ENCODE measurements at regions not wholly inside any gene's neighbourhood (a gene's known extent, or its start where the extent isn't known, plus 50 kb on each side); places are given as distances from the start of the nearest gene placed in this dataset.

GRCh38 chr2:67050622-67051021, 346.5 kb upstream of the ETAA1 start:
- DNase-seq: no peak

- no peak for DNase-seq
Observed at GRCh38 chr2:67054728-67055127, 342.4 kb upstream of the ETAA1 start.

DNA sequence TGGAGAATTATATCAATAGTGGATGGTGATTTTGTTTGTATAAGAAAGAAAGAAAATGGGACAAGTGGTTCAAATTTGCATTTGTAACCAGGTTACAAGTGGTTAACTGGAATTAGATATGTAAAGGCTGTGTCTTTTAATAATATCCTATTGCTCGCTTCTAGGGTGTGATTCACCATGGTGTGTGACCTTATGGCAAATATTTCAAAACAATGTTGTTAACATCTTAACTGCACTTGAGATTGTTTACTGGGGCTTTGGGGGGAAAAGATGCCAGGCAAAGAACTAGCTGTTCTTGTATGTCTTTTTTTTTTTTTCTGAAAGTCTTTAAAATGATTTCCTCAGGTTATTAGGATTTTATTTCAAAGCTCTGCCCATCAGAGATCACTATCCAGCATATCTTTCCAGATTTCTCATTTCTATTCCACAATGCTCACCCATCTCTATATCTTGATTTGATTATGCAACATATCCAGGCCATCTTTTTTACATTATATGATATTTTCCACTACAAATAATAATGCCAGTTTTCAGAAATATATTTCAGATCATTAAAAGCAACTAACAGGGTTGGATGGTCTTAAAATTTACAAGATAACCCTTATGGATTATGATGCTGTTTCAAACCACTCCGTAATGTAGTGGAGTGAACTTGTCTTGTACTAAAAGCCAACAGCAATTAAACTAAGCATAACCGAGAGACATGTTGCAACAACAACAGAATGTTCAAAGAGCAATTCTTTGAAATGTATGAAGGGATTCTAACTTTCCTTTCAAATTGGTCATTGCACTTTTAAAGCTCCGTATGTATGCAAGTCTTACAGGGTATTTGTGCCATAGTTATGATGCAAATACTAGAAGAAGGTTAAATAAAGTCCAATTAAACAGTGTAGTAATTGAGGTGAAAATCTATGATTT, 341.5 kb upstream of the ETAA1 start:
- no peak for DNase-seq

- DNase-seq: no peak
Observed at GRCh38 chr2:67057123-67057522, 340.0 kb upstream of the ETAA1 start.

DNA sequence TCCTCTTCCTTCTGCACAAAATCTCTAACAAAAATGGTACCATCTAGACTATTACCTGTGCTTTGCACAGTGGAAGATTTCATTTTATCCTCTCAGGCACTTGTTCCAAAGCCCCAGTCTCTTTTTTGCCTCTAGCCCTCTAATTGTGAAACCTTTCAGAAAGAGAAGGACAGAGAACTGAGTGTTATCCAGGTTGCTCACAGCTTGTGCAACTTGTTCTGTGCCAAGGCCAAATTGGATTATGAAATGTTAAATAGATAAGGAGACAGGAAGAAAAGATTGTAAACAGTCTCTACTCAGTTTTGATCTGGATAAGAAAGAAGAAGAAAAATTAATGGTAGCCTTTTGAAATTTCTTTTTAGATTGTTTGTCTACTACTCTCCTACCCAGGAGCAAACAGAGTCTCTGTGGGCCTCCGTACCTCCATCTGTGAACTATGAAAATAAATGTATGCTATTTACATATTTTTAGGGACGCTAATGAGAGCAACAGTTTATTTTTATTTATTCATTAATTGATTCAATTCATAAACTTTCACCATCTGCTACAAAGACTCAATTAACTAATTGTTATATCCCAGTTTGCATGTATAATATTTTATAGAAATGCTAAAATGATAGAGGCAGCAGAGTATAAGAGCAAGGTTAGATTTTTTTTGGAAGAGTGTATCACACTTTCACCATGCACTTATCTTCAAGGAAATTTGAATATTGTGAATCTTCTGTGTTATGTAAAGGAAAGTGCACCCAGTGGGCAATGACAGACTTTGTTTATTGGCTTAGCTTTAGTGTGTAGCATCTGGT, 339.0 kb upstream of the ETAA1 start:
- no peak for DNase-seq

- DNase-seq: no peak
Observed at GRCh38 chr2:67065046-67065445, 332.1 kb upstream of the ETAA1 start.

DNA sequence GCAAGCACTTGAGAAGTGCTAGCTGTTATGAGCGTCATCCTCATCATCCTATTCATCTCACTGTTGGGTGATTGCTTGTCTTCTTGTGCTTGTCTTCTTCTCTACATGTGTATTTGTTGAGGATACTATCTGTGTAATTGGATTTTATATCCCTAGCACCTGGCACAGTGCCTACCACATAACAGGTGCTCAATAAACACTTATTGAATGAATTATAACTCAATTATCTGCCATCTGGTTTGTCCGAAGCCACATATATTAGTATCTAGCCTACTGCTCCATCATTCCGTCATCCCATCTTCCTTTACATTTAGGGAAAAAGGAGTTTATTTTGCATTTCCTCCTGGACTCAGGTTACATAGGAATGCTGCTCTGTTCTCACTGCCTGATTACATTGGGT, 330.4 kb upstream of the ETAA1 start:
- DNase-seq: no peak

DNA sequence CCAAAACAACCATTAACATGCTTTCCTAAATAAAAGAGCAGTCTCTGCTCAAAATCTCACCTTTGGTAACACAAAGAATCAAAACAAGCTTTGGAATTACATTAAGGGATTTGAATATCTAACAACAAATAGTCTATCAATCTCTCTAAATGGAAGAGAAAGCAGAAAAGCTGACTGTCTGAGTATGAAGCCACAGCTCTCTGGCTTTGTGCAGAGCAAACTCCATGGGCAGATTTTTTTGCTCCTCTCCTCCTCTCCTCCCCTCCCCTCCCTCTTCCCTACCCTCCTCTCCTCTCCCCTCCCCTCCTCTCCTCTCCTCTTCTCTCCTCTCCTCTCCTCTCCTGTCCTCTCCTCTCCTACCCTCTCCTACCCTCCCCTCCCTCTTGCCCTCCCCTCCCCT, 329.5 kb upstream of the ETAA1 start:
- no peak for DNase-seq

- no peak for DNase-seq
Observed at GRCh38 chr2:67070826-67071225, 326.3 kb upstream of the ETAA1 start.

- no peak for DNase-seq
Observed at GRCh38 chr2:67075056-67075455, 322.1 kb upstream of the ETAA1 start.

DNA sequence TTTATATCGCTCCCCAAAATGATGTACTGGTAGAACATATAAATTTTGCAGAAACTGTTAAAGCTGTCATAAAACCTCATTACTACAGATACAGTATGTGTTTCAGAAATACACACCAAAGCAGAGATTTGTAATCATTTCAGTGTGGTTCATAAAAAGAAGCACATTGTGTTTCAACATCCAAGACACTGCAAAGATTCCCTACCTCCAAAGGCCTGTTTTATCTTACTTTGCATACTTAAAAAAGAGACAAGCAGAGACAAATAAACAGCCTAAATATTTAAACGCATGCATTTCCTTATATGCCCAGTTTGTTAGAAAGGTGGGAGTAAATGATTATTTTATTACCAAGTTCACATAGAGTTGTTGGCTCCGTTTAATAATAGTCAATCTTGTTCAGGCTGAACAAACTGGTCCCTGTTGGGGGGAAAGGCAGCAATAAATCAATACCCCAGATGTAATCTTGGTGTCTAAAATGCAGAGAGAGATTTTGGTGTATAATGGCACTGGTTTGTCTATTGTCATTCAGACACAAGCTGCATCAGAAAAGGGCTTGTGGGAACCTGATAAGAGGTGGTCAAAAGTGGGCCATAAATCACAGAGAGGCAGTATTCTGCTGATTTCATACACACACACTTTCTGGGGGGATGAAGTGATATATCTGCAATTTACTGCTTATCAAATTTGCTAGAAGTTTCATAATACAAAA, 321.4 kb upstream of the ETAA1 start:
- no peak for DNase-seq

DNA sequence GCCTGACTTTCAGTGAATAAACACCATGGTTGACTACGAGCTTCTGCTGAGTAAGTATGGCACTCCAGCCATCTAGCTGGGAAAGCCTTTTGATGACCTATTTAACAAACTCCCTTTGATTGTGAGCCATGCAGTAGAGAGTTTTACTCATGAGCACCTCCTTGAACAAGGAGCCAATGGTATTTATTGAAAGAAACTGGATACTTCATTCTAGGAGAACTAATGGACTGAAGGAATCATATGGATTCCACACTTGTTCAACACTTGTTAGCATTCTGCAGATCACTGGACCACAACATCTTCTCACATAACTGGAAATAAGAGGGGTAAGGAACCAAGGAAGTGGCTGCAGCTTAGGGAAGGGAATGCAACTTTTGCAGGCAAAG, 320.9 kb upstream of the ETAA1 start:
- no peak for DNase-seq

DNA sequence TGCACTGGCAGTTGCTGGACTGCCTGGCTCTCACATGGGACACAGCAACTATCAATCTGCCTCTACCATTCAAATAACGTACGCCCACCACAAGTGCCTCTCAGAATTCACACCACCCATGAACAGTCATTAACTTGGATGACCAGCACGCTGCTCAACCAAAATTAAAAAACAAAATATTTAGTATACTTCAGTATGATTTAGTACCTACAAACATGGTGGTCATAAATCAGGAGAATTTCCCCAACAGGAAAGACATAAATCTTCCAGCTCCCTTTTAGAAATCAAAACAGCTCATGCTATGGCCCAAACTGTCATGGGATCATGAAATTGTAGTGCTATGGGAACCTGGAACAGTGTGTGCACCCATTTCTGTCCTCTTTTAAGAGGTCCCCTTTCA, 317.4 kb upstream of the ETAA1 start:
- no peak for DNase-seq

DNA sequence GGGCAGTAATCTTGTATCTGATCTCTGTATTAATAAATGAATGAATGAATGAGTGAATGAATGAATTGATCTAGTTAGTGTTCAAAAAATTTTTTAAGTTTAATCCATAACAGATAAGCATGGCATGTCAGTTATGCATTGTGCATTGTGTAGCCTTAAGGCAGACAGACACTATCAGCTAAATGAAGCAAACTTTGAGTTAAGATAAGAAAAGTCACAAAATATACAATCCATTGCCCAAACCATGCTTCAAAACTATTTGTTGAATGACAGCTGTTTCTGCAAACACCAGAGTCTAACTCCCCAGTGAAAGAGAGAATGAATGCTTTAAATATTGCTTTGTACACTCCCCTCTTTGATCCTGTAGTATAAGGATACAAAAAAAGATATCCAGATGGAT, 314.3 kb upstream of the ETAA1 start:
- no peak for DNase-seq

DNA sequence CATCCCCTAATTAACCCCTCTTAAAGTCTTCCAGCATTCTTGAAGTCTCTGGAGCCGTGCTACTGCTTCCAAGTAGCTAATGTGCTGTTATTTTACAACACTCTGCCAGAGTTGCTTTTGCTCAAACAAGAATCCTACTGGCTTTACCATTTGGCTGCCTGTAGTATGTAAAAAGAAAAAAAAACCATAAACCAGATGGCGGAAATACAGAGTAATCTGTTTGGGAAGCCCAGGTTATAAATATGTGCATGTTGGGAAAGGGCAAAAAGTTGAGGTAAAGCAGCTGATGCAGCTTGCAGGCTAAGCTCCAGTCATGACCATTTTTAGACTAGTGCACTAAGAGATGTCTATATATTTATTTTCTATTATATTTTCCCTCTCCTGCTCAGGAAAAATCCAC, 313.2 kb upstream of the ETAA1 start:
- DNase-seq: no peak

DNA sequence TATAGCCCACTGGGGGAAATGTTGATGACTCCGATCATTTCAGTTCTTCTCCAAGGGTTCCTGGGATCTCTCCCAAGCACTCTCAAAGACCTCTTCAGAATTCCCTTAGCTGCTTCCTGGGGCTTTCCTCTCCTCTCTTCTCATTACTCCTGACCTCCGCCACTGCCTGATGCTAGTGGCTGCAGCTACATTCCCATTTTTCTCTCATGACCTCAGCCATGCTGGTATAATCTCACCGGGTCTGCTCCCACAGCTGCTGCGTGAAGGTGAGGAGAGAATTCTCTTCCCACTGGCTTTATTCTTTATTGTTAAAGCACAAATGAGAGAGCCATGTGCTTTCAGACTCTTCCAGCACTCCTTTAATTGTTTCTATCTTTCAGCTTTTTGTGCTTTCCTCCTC, 312.0 kb upstream of the ETAA1 start:
- DNase-seq: no peak

- no peak for DNase-seq
Observed at GRCh38 chr2:67091681-67092080, 305.5 kb upstream of the ETAA1 start.

- DNase-seq: no peak
Observed at GRCh38 chr2:67095121-67095520, 302.0 kb upstream of the ETAA1 start.

GRCh38 chr2:67096886-67097285, 300.2 kb upstream of the ETAA1 start:
- DNase-seq: no peak

DNA sequence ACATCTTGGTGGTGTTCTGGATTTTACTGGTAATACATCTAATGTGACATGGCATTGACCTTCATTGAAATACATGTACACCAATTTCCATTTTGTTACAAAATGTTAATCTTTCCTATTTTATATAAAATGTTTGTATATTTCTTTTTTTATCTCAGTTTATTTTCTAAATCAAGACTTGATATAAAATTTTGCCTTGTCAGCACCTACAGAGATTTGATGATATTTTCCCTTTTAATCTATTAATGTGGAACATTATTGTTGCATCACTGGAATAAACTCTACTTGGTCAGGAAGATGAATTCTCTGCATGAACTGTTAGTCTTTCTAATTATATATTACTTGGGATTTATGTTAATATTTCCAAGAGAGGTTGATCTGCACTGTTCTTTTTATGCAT, 294.0 kb upstream of the ETAA1 start:
- no peak for DNase-seq

DNA sequence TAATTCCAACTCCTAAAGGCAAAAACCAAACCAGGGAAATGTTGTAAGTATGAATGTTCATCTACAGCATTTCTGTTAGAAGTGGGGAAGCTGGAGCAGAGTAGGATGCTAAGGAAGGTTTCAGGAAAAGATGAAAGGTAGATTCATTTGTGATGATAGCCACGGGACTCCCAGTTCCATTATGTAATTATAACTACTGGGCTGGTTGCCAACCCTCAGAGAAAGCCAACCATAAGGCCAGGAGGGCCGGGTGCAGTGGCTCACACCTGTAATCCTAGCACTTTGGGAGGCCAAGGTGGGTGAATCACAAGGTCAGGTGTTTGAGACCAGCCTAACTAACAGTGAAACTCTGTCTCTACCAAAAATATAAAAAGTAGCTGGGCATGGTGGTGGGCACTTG, 288.9 kb upstream of the ETAA1 start:
- DNase-seq: no peak

GRCh38 chr2:67124531-67124930, 272.6 kb upstream of the ETAA1 start:
- no peak for DNase-seq

- no peak for DNase-seq
Observed at GRCh38 chr2:67130531-67131256, 266.4 kb upstream of the ETAA1 start.
